ENCODE measurements at regions not wholly inside any gene's neighbourhood (a gene's known extent, or its start where the extent isn't known, plus 50 kb on each side); places are given as distances from the start of the nearest gene placed in this dataset.

DNA sequence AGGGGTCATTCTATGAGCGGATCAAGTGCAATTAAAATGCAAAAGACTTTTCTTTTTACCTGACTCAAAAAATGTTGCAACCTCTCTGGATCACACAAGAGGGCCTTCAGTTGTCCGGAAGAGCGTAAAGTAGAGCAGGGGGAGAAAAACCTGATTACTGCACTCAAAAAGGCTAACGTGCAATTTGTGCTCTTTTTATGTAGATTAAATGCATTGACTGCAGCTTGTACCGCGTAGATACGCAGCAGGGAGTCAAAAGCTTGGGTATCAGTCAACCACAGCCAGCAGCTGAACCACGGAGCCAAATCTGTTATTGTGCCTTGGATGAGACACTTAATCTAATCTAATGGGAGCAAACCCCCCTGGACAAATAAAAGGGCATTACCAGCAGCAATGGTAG is 107.3 kb upstream of the RAI2 start:
- no peak for TF ChIP-seq CTCF (IDR thresholded peaks at IDR 0.05; ENCODE audit: control extremely low read depth, extremely low read depth)
- WGBS, 2 donors = 62 to 86% methylated on average over 8 of the region's 8 CpGs
- no peaks in the 10 kb centered on the region for H3K36me3 ChIP-seq (ENCODE audit: control insufficient read depth in 4 of 4, insufficient read depth in 4 of 4, low read length in 4 of 4)
- ATAC-seq (ENCODE audit: insufficient read depth, low FRiP score) (no peak), DNase-seq (no peak)
- H3K9ac ChIP-seq (ENCODE audit: insufficient read depth in 1 of 2, low read length in 2 of 2) = no peak overlapping the region
- H3K27ac ChIP-seq (ENCODE audit: low read depth in 1 of 2, low read length in 1 of 2) = no peak overlapping the region
- no peaks in the 10 kb centered on the region for H3K4me1 ChIP-seq (ENCODE audit: control insufficient read depth in 5 of 5, insufficient read depth in 5 of 5, low read length in 5 of 5)
- H3K4me3 ChIP-seq = no peak overlapping the region
- H3K27me3 ChIP-seq (ENCODE audit: control insufficient read depth in 3 of 3, insufficient read depth in 3 of 3, low read length in 2 of 3) = peaks cover 0 to 48% (median 21%) of the 10 kb centered on the region in 3 donors
- no peaks in the 10 kb centered on the region for H3K9me3 ChIP-seq (ENCODE audit: control insufficient read depth in 4 of 4, insufficient read depth in 3 of 4, low read length in 3 of 4)

GRCh38 chrX:17967888-17968287 is 106.8 kb upstream of the RAI2 start:
- Histone ChIP-seq H3K27me3 (ENCODE audit: control insufficient read depth in 3 of 3, insufficient read depth in 3 of 3, low read length in 2 of 3) (peaks cover 0 to 43% (median 25%) of the 10 kb centered on the region in 3 donors), H3K9me3 (ENCODE audit: control insufficient read depth in 4 of 4, insufficient read depth in 3 of 4, low read length in 3 of 4) (no peaks in the 10 kb centered on the region), H3K36me3 (ENCODE audit: control insufficient read depth in 4 of 4, insufficient read depth in 4 of 4, low read length in 4 of 4) (no peaks in the 10 kb centered on the region), H3K9ac (ENCODE audit: insufficient read depth in 1 of 2, low read length in 2 of 2) (no peak overlapping the region), H3K4me3 (no peak overlapping the region), H3K4me1 (ENCODE audit: control insufficient read depth in 5 of 5, insufficient read depth in 5 of 5, low read length in 5 of 5) (no peaks in the 10 kb centered on the region), H3K27ac (ENCODE audit: low read depth in 1 of 2, low read length in 1 of 2) (no peak overlapping the region)
- no peak for TF ChIP-seq CTCF (IDR thresholded peaks at IDR 0.05; ENCODE audit: control extremely low read depth, extremely low read depth)
- DNase-seq (no peak), ATAC-seq (ENCODE audit: insufficient read depth, low FRiP score) (no peak)
- 42 to 75% methylated on average over 3 of the region's 3 CpGs for WGBS, 2 donors

GRCh38 chrX:17964871-17965270 is 103.8 kb upstream of the RAI2 start:
- no peak for TF ChIP-seq CTCF (IDR thresholded peaks at IDR 0.05; ENCODE audit: control extremely low read depth, extremely low read depth)
- DNase-seq = peak in 2 of 3 donors; percentile 19 to 49

GRCh38 chrX:17960891-17961290 is 99.8 kb upstream of the RAI2 start:
- no peaks in the 10 kb centered on the region for H3K4me1 ChIP-seq (ENCODE audit: control insufficient read depth in 5 of 5, insufficient read depth in 5 of 5, low read length in 5 of 5)
- H3K27me3 ChIP-seq (ENCODE audit: control insufficient read depth in 3 of 3, insufficient read depth in 3 of 3, low read length in 2 of 3) = peaks cover 0 to 26% (median 21%) of the 10 kb centered on the region in 3 donors
- no peak for TF ChIP-seq CTCF (IDR thresholded peaks at IDR 0.05; ENCODE audit: control extremely low read depth, extremely low read depth)
- DNase-seq (no peak), ATAC-seq (ENCODE audit: insufficient read depth, low FRiP score) (no peak)
- no peaks in the 10 kb centered on the region for H3K9me3 ChIP-seq (ENCODE audit: control insufficient read depth in 4 of 4, insufficient read depth in 3 of 4, low read length in 3 of 4)
- H3K36me3 ChIP-seq (ENCODE audit: control insufficient read depth in 4 of 4, insufficient read depth in 4 of 4, low read length in 4 of 4) = no peaks in the 10 kb centered on the region
- WGBS, 2 donors = 26 to 55% methylated on average over 3 of the region's 3 CpGs
- H3K4me3 ChIP-seq = no peak overlapping the region
- no peak overlapping the region for H3K9ac ChIP-seq (ENCODE audit: insufficient read depth in 1 of 2, low read length in 2 of 2)
- no peak overlapping the region for H3K27ac ChIP-seq (ENCODE audit: low read depth in 1 of 2, low read length in 1 of 2)

More at GRCh38 chrX:17964871-17965270, 103.8 kb upstream of the RAI2 start:
- peaks cover 0 to 30% (median 28%) of the 10 kb centered on the region in 3 donors for H3K27me3 ChIP-seq (ENCODE audit: control insufficient read depth in 3 of 3, insufficient read depth in 3 of 3, low read length in 2 of 3)
- no peaks in the 10 kb centered on the region for H3K4me1 ChIP-seq (ENCODE audit: control insufficient read depth in 5 of 5, insufficient read depth in 5 of 5, low read length in 5 of 5)
- no peaks in the 10 kb centered on the region for H3K9me3 ChIP-seq (ENCODE audit: control insufficient read depth in 4 of 4, insufficient read depth in 3 of 4, low read length in 3 of 4)
- no peak overlapping the region for H3K9ac ChIP-seq (ENCODE audit: insufficient read depth in 1 of 2, low read length in 2 of 2)
- ATAC-seq (ENCODE audit: insufficient read depth, low FRiP score) = no peak
- no peaks in the 10 kb centered on the region for H3K36me3 ChIP-seq (ENCODE audit: control insufficient read depth in 4 of 4, insufficient read depth in 4 of 4, low read length in 4 of 4)
- 60 to 82% methylated on average over 1 of the region's 1 CpG for WGBS, 2 donors
- no peak overlapping the region for H3K27ac ChIP-seq (ENCODE audit: low read depth in 1 of 2, low read length in 1 of 2)
- no peak overlapping the region for H3K4me3 ChIP-seq
